Natural killer cell (primary cell): ENCODE measurements at regions not wholly inside any gene's neighbourhood (a gene's known extent, or its start where the extent isn't known, plus 50 kb on each side); places are given as distances from the start of the nearest gene placed in this dataset.

Experiments
- ATAC-seq, 3 donors: fragments of 150-1000 bp in 2 of 3; fragments of 200-7000 bp in 1 of 3; cut with Tn5 transposase; 1 replicate in 1 of 3; 2 replicates in 2 of 3; pipeline ENCODE4 v1.10.0; 2021; ENCODE audit warnings: mild to moderate bottlenecking in 2 of 3, moderate library complexity in 2 of 3
- DNase-seq, 2 donors: peaks; one replicate each; pipeline versions ENCODE4 v3.0.0 to v3.0.0-alpha.2; 2013 to 2021; ENCODE audit warnings: mixed read lengths in 1 of 2
- H3K27ac ChIP-seq: one replicate; pipeline ENCODE4 v1.5.1; 2013; ENCODE audit warnings: mild to moderate bottlenecking, low read length
- H3K27me3 ChIP-seq: one replicate; pipeline ENCODE4 v1.6.1; 2013; ENCODE audit warnings: low read length; ENCODE audit not compliant: control insufficient read depth, insufficient read depth
- H3K36me3 ChIP-seq: one replicate; pipeline ENCODE4 v1.6.1; 2013; ENCODE audit warnings: low read length; ENCODE audit not compliant: control insufficient read depth, insufficient read depth
- H3K4me1 ChIP-seq: one replicate; pipeline ENCODE4 v1.6.1; 2013; ENCODE audit warnings: low read length; ENCODE audit not compliant: control insufficient read depth, insufficient read depth
- H3K4me3 ChIP-seq: one replicate; pipeline ENCODE4 v1.5.1; 2013; ENCODE audit warnings: low read length
- H3K9me3 ChIP-seq: one replicate; pipeline ENCODE4 v1.6.1; 2013; ENCODE audit warnings: low read length; ENCODE audit not compliant: control insufficient read depth, insufficient read depth
- H3K27ac Mint-ChIP-seq, 2 donors: one replicate each; pipeline ENCODE4 v1.8.0; 2022; ENCODE audit warnings: mild to moderate bottlenecking in 2 of 2, mixed read lengths in 2 of 2, moderate library complexity in 1 of 2
- H3K27me3 Mint-ChIP-seq, 2 donors: one replicate each; pipeline ENCODE4 v1.8.0; 2022; ENCODE audit warnings: low read depth in 2 of 2, mixed read lengths in 2 of 2
- H3K36me3 Mint-ChIP-seq: one replicate; pipeline ENCODE4 v1.8.0; 2022; ENCODE audit warnings: mixed read lengths
- H3K4me1 Mint-ChIP-seq, 2 donors: one replicate each; pipeline ENCODE4 v1.8.0; 2022; ENCODE audit warnings: mixed read lengths in 2 of 2
- H3K4me3 Mint-ChIP-seq: one replicate; pipeline ENCODE4 v1.8.0; 2022; ENCODE audit warnings: mild to moderate bottlenecking, moderate library complexity, mixed read lengths
- H3K9me3 Mint-ChIP-seq, 2 donors: one replicate each; pipeline ENCODE4 v1.8.0; 2022; ENCODE audit warnings: mixed read lengths in 2 of 2
- CTCF ChIP-seq: fragments of 200-600 bp; IDR thresholded peaks from one replicate; pipeline ENCODE4 v1.8.0; 2022; ENCODE audit warnings: antibody characterized with exemption
- WGBS: methylation state at CpG from one replicate; pipeline ENCODE4 v1.1.7; 2013; ENCODE audit warnings: missing lambda C conversion rate; ENCODE audit not compliant: insufficient coverage; 5-methylcytosine and 5-hydroxymethylcytosine counted together
- intact Hi-C: fragments of 100-400 bp; cut with micrococcal nuclease; formaldehyde crosslinking; loops from one replicate; pipeline ENCODE4 v1.14.2; 2022

GRCh38 chr18:78595924-78596573 is 383.6 kb upstream of the SALL3 start:
- no peak overlapping the region for H3K27ac ChIP-seq
- intact Hi-C loops = no loop called here
- ATAC-seq (no peak), DNase-seq (no peak)
- no peaks in the 10 kb centered on the region for H3K36me3 Mint-ChIP-seq
- no peaks in the 10 kb centered on the region for H3K4me1 Mint-ChIP-seq
- H3K4me1 ChIP-seq = no peaks in the 10 kb centered on the region
- H3K27me3 Mint-ChIP-seq = peaks cover 0 to 15% of the 10 kb centered on the region in 2 donors
- H3K27me3 ChIP-seq = no peaks in the 10 kb centered on the region
- no peak overlapping the region for H3K4me3 Mint-ChIP-seq
- TF ChIP-seq CTCF = no peak
- H3K9me3 ChIP-seq = peaks cover 3% of the 10 kb centered on the region
- H3K27ac Mint-ChIP-seq = no peak overlapping the region
- 82% methylated on average over 8 of the region's 9 CpGs for WGBS
- no peaks in the 10 kb centered on the region for H3K36me3 ChIP-seq
- H3K9me3 Mint-ChIP-seq = peaks cover 3 to 8% of the 10 kb centered on the region in 2 donors
- no peak overlapping the region for H3K4me3 ChIP-seq

- no peaks in the 10 kb centered on the region for H3K27me3 ChIP-seq
- WGBS = 70% methylated on average over 7 of the region's 8 CpGs
- no peak for TF ChIP-seq CTCF
- no peaks in the 10 kb centered on the region for H3K36me3 ChIP-seq
- intact Hi-C loops = no loop called here
- DNase-seq (no peak), ATAC-seq (no peak)
- Mint-ChIP-seq H3K9me3 (peaks cover 3 to 7% of the 10 kb centered on the region in 2 donors), H3K4me3 (no peak overlapping the region), H3K27ac (no peak overlapping the region), H3K36me3 (no peaks in the 10 kb centered on the region), H3K4me1 (no peaks in the 10 kb centered on the region), H3K27me3 (peaks cover 0 to 15% of the 10 kb centered on the region in 2 donors)
- H3K4me3 ChIP-seq = no peak overlapping the region
- no peaks in the 10 kb centered on the region for H3K4me1 ChIP-seq
- no peak overlapping the region for H3K27ac ChIP-seq
- peaks cover 3% of the 10 kb centered on the region for H3K9me3 ChIP-seq
Measured at GRCh38 chr18:78596794-78597345, 382.7 kb upstream of the SALL3 start.

- Mint-ChIP-seq H3K27me3 (peaks cover 0 to 26% of the 10 kb centered on the region in 2 donors), H3K4me1 (peaks cover 0 to 6% of the 10 kb centered on the region in 2 donors), H3K9me3 (peaks cover 0 to 6% of the 10 kb centered on the region in 2 donors), H3K27ac (no peak overlapping the region), H3K4me3 (no peak overlapping the region), H3K36me3 (no peaks in the 10 kb centered on the region)
- intact Hi-C loops = loop anchor here (1.0 kb wide), 1 partner anchor 42 kb away; no protein-coding TSS in a partner anchor
- WGBS = 60% methylated on average over 14 of the region's 14 CpGs
- no peak overlapping the region for H3K27ac ChIP-seq
- DNase-seq (peak; percentile 21 to 22), ATAC-seq (peak in 1 of 3 donors; percentile 31)
- H3K27me3 ChIP-seq = no peaks in the 10 kb centered on the region
- no peaks in the 10 kb centered on the region for H3K36me3 ChIP-seq
- H3K4me3 ChIP-seq = no peak overlapping the region
- H3K9me3 ChIP-seq = no peaks in the 10 kb centered on the region
- H3K4me1 ChIP-seq = no peaks in the 10 kb centered on the region
- no peak for TF ChIP-seq CTCF
Measured at GRCh38 chr18:78601349-78601748, 378.3 kb upstream of the SALL3 start.
